ENCODE measurements at regions not wholly inside any gene's neighbourhood (a gene's known extent, or its start where the extent isn't known, plus 50 kb on each side); places are given as distances from the start of the nearest gene placed in this dataset.

GRCh38 chr12:98096436-98096835, 419.0 kb upstream of the TMPO start:
- no peak for TF ChIP-seq POLR2AphosphoS5 (IDR thresholded peaks at IDR 0.05)
- TF ChIP-seq POLR2A (IDR thresholded peaks at IDR 0.05): no peak
- no peak for TF ChIP-seq CTCF (IDR thresholded peaks at IDR 0.05)
- no peak overlapping the region for H3K27ac ChIP-seq
- H3K9me3 ChIP-seq: peaks cover 0 to 7% of the 10 kb centered on the region in 2 donors
- H3K27me3 ChIP-seq: no peaks in the 10 kb centered on the region
- no peaks in the 10 kb centered on the region for H3K4me1 ChIP-seq
- no peak overlapping the region for H3K4me3 ChIP-seq
- no peak for DNase-seq (ENCODE audit: low spot score in 2 of 2)
- H3K36me3 ChIP-seq: no peaks in the 10 kb centered on the region
- intact Hi-C loops (cut with DNase I; ENCODE audit: low total_unique reads): no loop called here

DNA sequence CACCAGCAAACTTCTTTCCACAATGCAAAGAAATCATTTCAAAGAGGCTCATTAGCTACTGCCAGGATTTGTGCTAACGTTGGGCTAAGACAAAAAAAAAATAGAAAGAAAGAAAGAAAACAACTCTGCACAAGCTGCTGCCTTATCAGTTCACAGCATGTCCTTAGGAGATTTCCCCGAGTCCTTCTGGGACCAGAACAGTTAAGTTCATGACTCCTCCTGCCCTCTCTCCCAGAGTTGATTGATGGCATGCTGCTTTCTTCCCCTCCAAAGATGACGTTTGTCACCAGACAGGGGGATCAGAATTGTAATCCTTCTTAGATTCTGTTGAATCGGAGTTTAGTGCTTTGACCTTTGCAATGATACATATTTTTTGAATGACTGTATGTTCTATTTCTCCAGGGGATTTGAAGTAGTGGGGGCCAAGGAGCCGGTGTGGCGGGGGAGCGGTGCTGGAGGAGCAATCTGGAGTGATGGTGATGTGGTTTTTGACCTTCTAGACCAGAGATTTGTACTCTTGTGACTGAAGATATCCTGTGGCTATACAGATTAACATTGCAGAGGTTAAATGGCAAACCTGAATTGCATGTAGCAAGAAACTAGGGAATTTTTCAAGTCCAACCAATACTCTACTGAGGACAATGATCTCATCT, 409.2 kb upstream of the TMPO start:
- Histone ChIP-seq H3K9me3 (no peaks in the 10 kb centered on the region), H3K4me3 (no peak overlapping the region), H3K36me3 (no peaks in the 10 kb centered on the region), H3K27me3 (no peaks in the 10 kb centered on the region), H3K4me1 (no peaks in the 10 kb centered on the region), H3K27ac (no peak overlapping the region)
- no peak for TF ChIP-seq POLR2AphosphoS5 (IDR thresholded peaks at IDR 0.05)
- no peak for TF ChIP-seq CTCF (IDR thresholded peaks at IDR 0.05)
- intact Hi-C loops (cut with DNase I; ENCODE audit: low total_unique reads): no loop called here
- DNase-seq (ENCODE audit: low spot score in 2 of 2): no peak

DNA sequence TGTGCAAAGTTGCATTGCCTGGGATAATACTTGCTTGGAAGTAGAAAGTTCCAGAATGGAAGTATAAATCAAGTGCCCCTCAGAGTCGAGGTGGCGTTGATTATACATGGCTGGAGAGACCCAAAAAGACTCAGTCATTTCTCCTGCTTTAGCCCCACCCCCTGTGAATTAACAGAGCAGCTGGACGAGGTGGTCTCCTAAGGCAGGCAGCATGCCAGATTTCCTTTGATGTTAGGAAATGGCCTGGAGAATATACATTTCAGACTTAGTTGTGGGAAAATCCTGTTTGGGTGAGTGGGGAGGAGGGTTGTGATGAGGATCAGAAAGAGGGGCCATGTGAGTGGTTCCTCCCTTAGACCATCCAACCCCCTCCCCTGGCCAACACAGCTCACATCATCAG, 406.1 kb upstream of the TMPO start:
- intact Hi-C loops (cut with DNase I; ENCODE audit: low total_unique reads): no loop called here
- no peak for DNase-seq (ENCODE audit: low spot score in 2 of 2)

GRCh38 chr12:98110536-98110935, 404.9 kb upstream of the TMPO start:
- intact Hi-C loops (cut with DNase I; ENCODE audit: low total_unique reads): no loop called here
- Histone ChIP-seq H3K4me3 (no peak overlapping the region), H3K27me3 (no peaks in the 10 kb centered on the region), H3K4me1 (no peaks in the 10 kb centered on the region), H3K9me3 (no peaks in the 10 kb centered on the region), H3K36me3 (no peaks in the 10 kb centered on the region), H3K27ac (no peak overlapping the region)
- DNase-seq (ENCODE audit: low spot score in 2 of 2): no peak
- TF ChIP-seq POLR2AphosphoS5 (IDR thresholded peaks at IDR 0.05) (no peak), CTCF (IDR thresholded peaks at IDR 0.05) (no peak), POLR2A (IDR thresholded peaks at IDR 0.05) (no peak)

More for the DNA sequence above, 406.1 kb upstream of the TMPO start:
- no peaks in the 10 kb centered on the region for H3K4me1 ChIP-seq
- no peaks in the 10 kb centered on the region for H3K9me3 ChIP-seq
- H3K4me3 ChIP-seq: no peak overlapping the region
- TF ChIP-seq CTCF (IDR thresholded peaks at IDR 0.05) (no peak), POLR2A (IDR thresholded peaks at IDR 0.05) (no peak), POLR2AphosphoS5 (IDR thresholded peaks at IDR 0.05) (no peak)
- no peaks in the 10 kb centered on the region for H3K36me3 ChIP-seq
- H3K27me3 ChIP-seq: no peaks in the 10 kb centered on the region
- no peak overlapping the region for H3K27ac ChIP-seq

DNA sequence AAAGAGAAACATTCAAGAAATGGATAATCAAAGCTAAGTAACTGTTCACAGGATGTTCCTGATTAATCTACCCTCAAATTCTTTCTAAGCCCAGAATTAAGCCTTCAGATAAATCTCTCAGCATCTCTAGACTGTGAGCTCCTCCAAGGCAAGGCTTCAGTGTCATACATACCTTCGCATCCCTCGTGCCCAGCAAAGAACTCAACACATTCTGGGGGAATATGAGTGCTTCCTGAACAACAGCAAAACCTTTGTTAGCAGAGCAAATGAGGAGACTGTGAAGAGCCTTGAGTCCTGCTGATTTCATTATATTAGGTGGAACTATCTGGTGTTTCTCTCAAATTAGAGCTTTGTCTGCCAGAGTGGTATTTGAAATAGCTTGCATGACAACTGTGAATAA, 401.8 kb upstream of the TMPO start:
- TF ChIP-seq POLR2AphosphoS5 (IDR thresholded peaks at IDR 0.05): no peak
- TF ChIP-seq CTCF (IDR thresholded peaks at IDR 0.05): no peak
- TF ChIP-seq POLR2A (IDR thresholded peaks at IDR 0.05): no peak
- no peaks in the 10 kb centered on the region for H3K9me3 ChIP-seq
- DNase-seq (ENCODE audit: low spot score in 2 of 2): no peak
- H3K36me3 ChIP-seq: no peaks in the 10 kb centered on the region
- intact Hi-C loops (cut with DNase I; ENCODE audit: low total_unique reads): no loop called here
- no peaks in the 10 kb centered on the region for H3K27me3 ChIP-seq
- no peaks in the 10 kb centered on the region for H3K4me1 ChIP-seq
- H3K27ac ChIP-seq: no peak overlapping the region
- no peak overlapping the region for H3K4me3 ChIP-seq

Measured in breast epithelium (tissue), 4 donors.